Body of pancreas (tissue), 4 donors: ENCODE measurements at regions not wholly inside any gene's neighbourhood (a gene's known extent, or its start where the extent isn't known, plus 50 kb on each side); places are given as distances from the start of the nearest gene placed in this dataset.

Experiments used
- ATAC-seq: fragments of 150-250 bp; one replicate; pipeline ENCODE4 v1.9.1; 2016
- DNase-seq, 4 donors: peaks; one replicate each; pipeline ENCODE4 v3.0.0-alpha.2; 2019
- H3K27ac ChIP-seq, 4 donors: fragments of 200-600 bp; sonication (generic); 1 replicate in 3 of 4; 2 replicates in 1 of 4; pipeline versions ENCODE4 v1.5.1 to v1.6.1; 2016 to 2019; ENCODE audit warnings: mild to moderate bottlenecking in 1 of 4, mixed read lengths in 1 of 4, moderate library complexity in 1 of 4
- H3K27me3 ChIP-seq, 2 donors: fragments of 200-600 bp; sonication (generic); one replicate each; pipeline ENCODE4 v1.6.0; 2016; ENCODE audit warnings: mild to moderate bottlenecking in 1 of 2
- H3K36me3 ChIP-seq, 2 donors: fragments of 200-600 bp; sonication (generic); replicated peaks in 1 of 2; 2 replicates each; pipeline ENCODE4 v1.5.1; 2016; ENCODE audit warnings: low read depth in 2 of 2; ENCODE audit not compliant: insufficient read depth in 1 of 2
- H3K4me1 ChIP-seq: fragments of 200-600 bp; sonication (generic); one replicate; pipeline ENCODE4 v1.6.0; 2016
- H3K4me3 ChIP-seq, 2 donors: fragments of 200-600 bp; sonication (generic); 1 replicate in 1 of 2; 2 replicates in 1 of 2; pipeline ENCODE4 v1.5.1; 2016 to 2019
- H3K9me3 ChIP-seq, 3 donors: fragments of 200-600 bp; sonication (generic); 1 replicate in 2 of 3; 2 replicates in 1 of 3; pipeline ENCODE4 v1.5.1; 2016
- CTCF ChIP-seq, 7 experiments: fragments of 450-650 bp in 4 of 7; fragments of 200-600 bp in 3 of 7; sonication (generic) in 3 of 7; IDR thresholded peaks; one replicate each; pipeline ENCODE4 v1.5.1; 2016 to 2019; ENCODE audit warnings: antibody characterized with exemption in 7 of 7
- POLR2A ChIP-seq, 3 donors: fragments of 450-650 bp; IDR thresholded peaks; one replicate each; pipeline ENCODE4 v1.6.1; 2016; ENCODE audit warnings: antibody characterized with exemption in 3 of 3, mild to moderate bottlenecking in 2 of 3
- WGBS, 2 donors: methylation state at CpG; one replicate each; pipeline ENCODE4 v1.1.5; 2017; 5-methylcytosine and 5-hydroxymethylcytosine counted together
- intact Hi-C: fragments of 100-400 bp; cut with DNase I; formaldehyde crosslinking; loops from one replicate; pipeline ENCODE4 v1.15.1; 2023

- TF ChIP-seq CTCF (IDR thresholded peaks at IDR 0.05) (no peak), POLR2A (IDR thresholded peaks at IDR 0.05) (no peak)
- intact Hi-C loops = no loop called here
- Histone ChIP-seq H3K36me3 (no peaks in the 10 kb centered on the region), H3K27me3 (no peaks in the 10 kb centered on the region), H3K27ac (no peak overlapping the region), H3K9me3 (no peaks in the 10 kb centered on the region), H3K4me3 (no peak overlapping the region), H3K4me1 (no peaks in the 10 kb centered on the region)
- DNase-seq = no peak
- no peak for ATAC-seq
- WGBS, 2 donors = 46 to 51% methylated on average over 4 of the region's 4 CpGs
Observed at GRCh38 chr10:47065903-47066302, 154.7 kb downstream of the PTPN20 start.

DNA sequence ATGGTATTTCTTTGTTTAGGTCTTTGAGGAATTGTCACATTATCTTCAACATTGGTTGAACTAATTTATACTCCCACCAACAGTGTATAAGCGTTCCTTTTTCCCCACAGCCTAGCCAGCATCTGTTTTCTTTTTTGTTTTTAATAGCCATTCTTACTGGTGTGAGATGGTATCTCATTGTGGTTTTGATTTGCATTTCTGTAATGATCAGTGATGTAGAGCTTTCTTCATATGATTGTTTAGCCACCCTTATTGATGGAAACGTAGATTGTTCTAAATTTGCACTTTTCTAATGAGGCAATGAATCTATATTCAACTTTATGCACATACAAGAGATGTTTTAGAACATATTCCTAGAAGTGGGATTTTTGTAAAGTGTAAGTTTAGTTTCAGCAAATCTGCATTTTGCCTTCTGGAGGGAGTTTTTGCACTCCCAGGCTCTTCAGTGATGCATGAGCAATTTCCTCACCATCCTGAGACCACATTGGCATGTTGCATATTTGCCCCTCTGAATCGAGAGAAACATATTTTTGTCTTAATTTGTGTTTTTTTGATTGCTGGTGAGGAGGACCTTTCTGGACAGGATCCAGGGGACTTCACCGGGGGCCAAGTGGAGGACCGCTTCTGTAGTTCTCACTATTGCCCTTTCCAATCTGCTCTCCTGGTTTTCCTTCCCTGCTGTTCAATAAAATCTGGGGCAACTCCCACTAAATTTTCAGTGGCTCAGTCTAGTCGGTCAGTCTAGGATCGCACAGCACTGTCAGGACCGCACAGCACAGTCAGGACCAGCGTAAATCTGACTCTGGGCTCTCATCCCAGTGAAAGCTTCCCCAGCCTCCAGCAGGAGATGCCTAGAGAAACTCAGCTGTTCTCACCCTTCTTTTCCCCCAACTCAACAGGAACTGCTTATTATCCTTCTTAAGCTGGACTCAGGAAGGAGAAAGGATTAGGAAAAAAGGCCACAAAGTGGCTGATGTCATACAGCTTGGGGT lies 157.0 kb downstream of the PTPN20 start:
- intact Hi-C loops = no loop called here
- H3K27ac ChIP-seq = no peak overlapping the region
- no peak for ATAC-seq
- no peaks in the 10 kb centered on the region for H3K27me3 ChIP-seq
- H3K9me3 ChIP-seq = no peaks in the 10 kb centered on the region
- no peaks in the 10 kb centered on the region for H3K36me3 ChIP-seq
- DNase-seq = no peak
- H3K4me3 ChIP-seq = no peak overlapping the region
- 81 to 82% methylated on average over 9 of the region's 9 CpGs for WGBS, 2 donors
- TF ChIP-seq POLR2A (IDR thresholded peaks at IDR 0.05) (no peak), CTCF (IDR thresholded peaks at IDR 0.05) (no peak)
- H3K4me1 ChIP-seq = no peaks in the 10 kb centered on the region

- peaks cover 6% of the 10 kb centered on the region for H3K4me1 ChIP-seq
- H3K9me3 ChIP-seq = no peaks in the 10 kb centered on the region
- H3K4me3 ChIP-seq = no peak overlapping the region
- intact Hi-C loops = no loop called here
- no peaks in the 10 kb centered on the region for H3K36me3 ChIP-seq
- no peaks in the 10 kb centered on the region for H3K27me3 ChIP-seq
- TF ChIP-seq POLR2A (IDR thresholded peaks at IDR 0.05) = no peak
- TF ChIP-seq CTCF (IDR thresholded peaks at IDR 0.05) = no peak
- H3K27ac ChIP-seq = no peak overlapping the region
- no peak for DNase-seq
- WGBS, 2 donors = 67 to 75% methylated on average over 3 of the region's 3 CpGs
- ATAC-seq = no peak
Observed at GRCh38 chr10:47070541-47070940, 159.3 kb downstream of the PTPN20 start.

DNA sequence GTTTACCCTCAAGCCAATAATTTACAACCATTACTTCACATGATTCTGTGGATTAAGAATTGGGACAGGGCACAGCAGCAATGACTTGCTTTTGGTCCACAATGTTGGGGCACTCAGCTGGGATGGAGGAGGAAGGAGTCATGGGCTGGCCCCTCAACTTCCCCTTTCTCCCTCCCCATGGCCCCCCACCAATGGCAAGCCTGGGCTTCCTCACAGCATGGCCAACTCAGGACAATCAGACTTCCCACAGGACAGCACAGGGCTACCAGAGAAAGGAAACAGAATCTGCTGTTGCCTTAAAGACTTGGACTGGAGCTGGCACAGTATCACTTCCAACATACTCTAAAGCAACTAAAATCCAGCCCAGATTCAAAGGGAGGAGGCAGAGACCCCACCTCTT lies 160.7 kb downstream of the PTPN20 start:
- no peak for DNase-seq
- Histone ChIP-seq H3K36me3 (no peaks in the 10 kb centered on the region), H3K9me3 (no peaks in the 10 kb centered on the region), H3K27ac (no peak overlapping the region), H3K27me3 (no peaks in the 10 kb centered on the region), H3K4me3 (no peak overlapping the region), H3K4me1 (peaks cover 6% of the 10 kb centered on the region)
- no peak for TF ChIP-seq POLR2A (IDR thresholded peaks at IDR 0.05)
- no peak for TF ChIP-seq CTCF (IDR thresholded peaks at IDR 0.05)
- no peak for ATAC-seq
- intact Hi-C loops = no loop called here

DNA sequence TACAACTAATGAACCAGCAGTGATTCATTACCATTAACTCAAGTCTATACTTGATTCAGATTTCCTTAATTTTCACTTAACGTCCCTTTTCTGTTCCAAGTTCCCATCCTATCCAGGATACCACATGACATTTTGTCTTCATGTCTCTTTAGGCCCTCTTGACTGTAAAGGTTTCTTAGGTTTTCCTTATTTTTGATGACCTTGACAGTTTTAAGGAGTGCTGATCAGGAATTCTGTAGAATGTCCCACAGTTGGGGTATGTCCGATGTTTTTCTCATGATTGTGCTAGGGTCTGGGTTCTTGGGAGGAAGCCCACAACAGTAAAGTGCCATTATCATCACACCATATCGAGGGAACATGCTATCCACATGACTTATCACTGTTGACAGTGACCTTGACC lies 162.7 kb downstream of the PTPN20 start:
- Histone ChIP-seq H3K27ac (no peak overlapping the region), H3K4me3 (no peak overlapping the region), H3K9me3 (no peaks in the 10 kb centered on the region), H3K4me1 (peaks cover 6% of the 10 kb centered on the region), H3K27me3 (no peaks in the 10 kb centered on the region), H3K36me3 (no peaks in the 10 kb centered on the region)
- ATAC-seq (no peak), DNase-seq (no peak)
- 38 to 57% methylated on average over 3 of the region's 3 CpGs for WGBS, 2 donors
- intact Hi-C loops = no loop called here
- TF ChIP-seq CTCF (IDR thresholded peaks at IDR 0.05) (no peak), POLR2A (IDR thresholded peaks at IDR 0.05) (no peak)
